NCI-H524 treated with DMSO at 0.1 percent for 48 hours (cell line): ENCODE measurements at regions not wholly inside any gene's neighbourhood (a gene's known extent, or its start where the extent isn't known, plus 50 kb on each side); places are given as distances from the start of the nearest gene placed in this dataset.
"Not testable (repeated sequence)": the region's sequence is repeated elsewhere in the genome, so short reads cannot be mapped to it uniquely, and the experiment has no call there.

ENCODE experiments used
- DNase-seq: peaks from one replicate; lab custom pipeline; 2025; lab: John Stamatoyannopoulos, UW

GRCh38 chr3:192039593-192039992 lies 578.6 kb downstream of the PYDC2 start:
- no peak for DNase-seq

- DNase-seq = no peak
Measured at GRCh38 chr3:192040282-192041043, 579.5 kb downstream of the PYDC2 start.

GRCh38 chr3:192042116-192042515 lies 581.2 kb downstream of the PYDC2 start:
- no peak for DNase-seq

- DNase-seq = no peak
Measured at GRCh38 chr3:192054881-192055280, 593.9 kb downstream of the PYDC2 start.

- no peak for DNase-seq
Measured at GRCh38 chr3:192055946-192056345, 595.0 kb downstream of the PYDC2 start.

- no peak for DNase-seq
Measured at GRCh38 chr3:192057261-192057660, 596.3 kb downstream of the PYDC2 start.

GRCh38 chr3:192060160-192060781 lies 599.3 kb downstream of the PYDC2 start:
- DNase-seq = no peak

GRCh38 chr3:192061426-192061825 lies 600.5 kb downstream of the PYDC2 start:
- DNase-seq = no peak

GRCh38 chr3:192062186-192062585 lies 601.2 kb downstream of the PYDC2 start:
- DNase-seq = no peak

- DNase-seq = no peak
Measured at GRCh38 chr3:192063570-192063969, 602.6 kb downstream of the PYDC2 start.

- DNase-seq = no peak
Measured at GRCh38 chr3:192064959-192065358, 604.0 kb downstream of the PYDC2 start.

GRCh38 chr3:192066253-192066652 lies 605.3 kb downstream of the PYDC2 start:
- not testable (repeated sequence) for DNase-seq

GRCh38 chr3:192068464-192069254 lies 607.7 kb downstream of the PYDC2 start:
- no peak for DNase-seq

- DNase-seq = no peak
Measured at GRCh38 chr3:192077795-192078497, 617.0 kb downstream of the PYDC2 start.

GRCh38 chr3:192079098-192079497 lies 618.1 kb downstream of the PYDC2 start:
- no peak for DNase-seq

GRCh38 chr3:192080336-192080735 lies 619.4 kb downstream of the PYDC2 start:
- no peak for DNase-seq

GRCh38 chr3:192082730-192083660 lies 622.0 kb downstream of the PYDC2 start:
- no peak for DNase-seq
